ENCODE measurements at regions not wholly inside any gene's neighbourhood (a gene's known extent, or its start where the extent isn't known, plus 50 kb on each side); places are given as distances from the start of the nearest gene placed in this dataset.
"Not testable (repeated sequence)": the region's sequence is repeated elsewhere in the genome, so short reads cannot be mapped to it uniquely, and the experiment has no call there.

- no peaks in the 10 kb centered on the region for H3K36me3 Mint-ChIP-seq
- DNase-seq (ENCODE audit: extremely low spot score, unreplicated experiment), result no peak
- no peaks in the 10 kb centered on the region for H3K9me3 Mint-ChIP-seq
- H3K27ac Mint-ChIP-seq, result no peak overlapping the region
- H3K27me3 Mint-ChIP-seq, result no peaks in the 10 kb centered on the region
- no peak overlapping the region for H3K4me3 Mint-ChIP-seq
- no peak for TF ChIP-seq CTCF (conservative IDR thresholded peaks at IDR 0.05)
- H3K4me1 Mint-ChIP-seq (ENCODE audit: unreplicated experiment), result no peaks in the 10 kb centered on the region
Observed at GRCh38 chr2:83359336-83359735, 1099.7 kb downstream of the SUCLG1 start.

GRCh38 chr2:83342860-83343329 is 1116.2 kb downstream of the SUCLG1 start:
- H3K36me3 Mint-ChIP-seq, result no peaks in the 10 kb centered on the region
- no peaks in the 10 kb centered on the region for H3K27me3 Mint-ChIP-seq
- H3K27ac Mint-ChIP-seq, result peak overlapping the region; percentile 2
- H3K4me1 Mint-ChIP-seq (ENCODE audit: unreplicated experiment), result no peaks in the 10 kb centered on the region
- no peak for DNase-seq (ENCODE audit: extremely low spot score, unreplicated experiment)
- no peak for TF ChIP-seq CTCF (conservative IDR thresholded peaks at IDR 0.05)
- peaks cover 8% of the 10 kb centered on the region for H3K9me3 Mint-ChIP-seq
- no peak overlapping the region for H3K4me3 Mint-ChIP-seq

- DNase-seq (ENCODE audit: extremely low spot score, unreplicated experiment), result no peak
- no peaks in the 10 kb centered on the region for H3K36me3 Mint-ChIP-seq
- no peak overlapping the region for H3K27ac Mint-ChIP-seq
- no peaks in the 10 kb centered on the region for H3K27me3 Mint-ChIP-seq
- no peaks in the 10 kb centered on the region for H3K4me1 Mint-ChIP-seq (ENCODE audit: unreplicated experiment)
- no peak overlapping the region for H3K4me3 Mint-ChIP-seq
- no peak for TF ChIP-seq CTCF (conservative IDR thresholded peaks at IDR 0.05)
- peaks cover 5% of the 10 kb centered on the region for H3K9me3 Mint-ChIP-seq
Observed at GRCh38 chr2:83340424-83340823, 1118.7 kb downstream of the SUCLG1 start.

GRCh38 chr2:83339942-83340341 is 1119.1 kb downstream of the SUCLG1 start:
- not testable (repeated sequence) for DNase-seq (ENCODE audit: extremely low spot score, unreplicated experiment); H3K4me1 Mint-ChIP-seq (ENCODE audit: unreplicated experiment); H3K9me3 Mint-ChIP-seq; H3K36me3 Mint-ChIP-seq; H3K27ac Mint-ChIP-seq; H3K27me3 Mint-ChIP-seq; H3K4me3 Mint-ChIP-seq

- H3K27me3 Mint-ChIP-seq, result no peaks in the 10 kb centered on the region
- no peak for DNase-seq (ENCODE audit: extremely low spot score, unreplicated experiment)
- no peak overlapping the region for H3K4me3 Mint-ChIP-seq
- H3K9me3 Mint-ChIP-seq, result no peaks in the 10 kb centered on the region
- TF ChIP-seq CTCF (conservative IDR thresholded peaks at IDR 0.05), result no peak
- H3K27ac Mint-ChIP-seq, result no peak overlapping the region
- H3K36me3 Mint-ChIP-seq, result no peaks in the 10 kb centered on the region
- H3K4me1 Mint-ChIP-seq (ENCODE audit: unreplicated experiment), result no peaks in the 10 kb centered on the region
Observed at GRCh38 chr2:83331810-83332209, 1127.3 kb downstream of the SUCLG1 start.

GRCh38 chr2:83323038-83323437 is 1136.0 kb downstream of the SUCLG1 start:
- Mint-ChIP-seq H3K9me3 (no peaks in the 10 kb centered on the region), H3K4me3 (no peak overlapping the region), H3K27ac (no peak overlapping the region), H3K27me3 (no peaks in the 10 kb centered on the region), H3K36me3 (no peaks in the 10 kb centered on the region), H3K4me1 (ENCODE audit: unreplicated experiment) (no peaks in the 10 kb centered on the region)
- no peak for TF ChIP-seq CTCF (conservative IDR thresholded peaks at IDR 0.05)
- DNase-seq (ENCODE audit: extremely low spot score, unreplicated experiment), result no peak
